OCI-LY1 (cell line): ENCODE measurements at regions not wholly inside any gene's neighbourhood (a gene's known extent, or its start where the extent isn't known, plus 50 kb on each side); places are given as distances from the start of the nearest gene placed in this dataset.

Experiments used
- CTCF ChIP-seq: fragments of 200-600 bp; sonication (generic), shearing (Covaris generic); IDR thresholded peaks from 2 replicates; pipeline ENCODE4 v1.5.1; 2017; ENCODE audit warnings: mild to moderate bottlenecking, antibody characterized with exemption, low read length, moderate library complexity, mixed read lengths
- EZH2 ChIP-seq: fragments of 200-600 bp; sonication (generic), shearing (Covaris generic); IDR thresholded peaks from 2 replicates; pipeline ENCODE4 v1.8.0; 2017; ENCODE audit warnings: borderline replicate concordance, mixed run types, mild to moderate bottlenecking, antibody characterized with exemption, low read length, moderate library complexity, mixed read lengths

GRCh38 chr4:173835903-173836302 is 305.9 kb upstream of the HAND2 start:
- TF ChIP-seq CTCF = no peak
- TF ChIP-seq EZH2 = no peak
